ENCODE measurements at regions not wholly inside any gene's neighbourhood (a gene's known extent, or its start where the extent isn't known, plus 50 kb on each side); places are given as distances from the start of the nearest gene placed in this dataset.

DNA sequence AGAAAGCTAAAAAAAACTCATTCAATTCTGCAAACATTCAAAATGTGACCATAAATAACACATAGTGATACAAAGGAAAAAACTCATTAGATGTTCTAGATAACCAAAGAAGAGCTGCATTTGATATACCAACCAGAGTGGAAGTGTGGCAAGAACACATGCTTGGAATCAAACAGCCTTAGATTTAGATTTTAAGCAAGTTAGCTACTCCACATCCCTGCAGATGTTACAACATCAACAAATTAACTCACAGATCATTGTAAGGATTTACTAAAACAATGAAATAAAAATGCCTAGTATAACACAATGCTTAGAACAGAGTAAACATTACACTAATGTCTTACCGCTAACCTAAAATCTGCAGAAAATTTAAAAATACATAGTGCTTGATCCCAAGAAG is 114.0 kb upstream of the AKIP1 start:
- TF ChIP-seq, protein P1, sequence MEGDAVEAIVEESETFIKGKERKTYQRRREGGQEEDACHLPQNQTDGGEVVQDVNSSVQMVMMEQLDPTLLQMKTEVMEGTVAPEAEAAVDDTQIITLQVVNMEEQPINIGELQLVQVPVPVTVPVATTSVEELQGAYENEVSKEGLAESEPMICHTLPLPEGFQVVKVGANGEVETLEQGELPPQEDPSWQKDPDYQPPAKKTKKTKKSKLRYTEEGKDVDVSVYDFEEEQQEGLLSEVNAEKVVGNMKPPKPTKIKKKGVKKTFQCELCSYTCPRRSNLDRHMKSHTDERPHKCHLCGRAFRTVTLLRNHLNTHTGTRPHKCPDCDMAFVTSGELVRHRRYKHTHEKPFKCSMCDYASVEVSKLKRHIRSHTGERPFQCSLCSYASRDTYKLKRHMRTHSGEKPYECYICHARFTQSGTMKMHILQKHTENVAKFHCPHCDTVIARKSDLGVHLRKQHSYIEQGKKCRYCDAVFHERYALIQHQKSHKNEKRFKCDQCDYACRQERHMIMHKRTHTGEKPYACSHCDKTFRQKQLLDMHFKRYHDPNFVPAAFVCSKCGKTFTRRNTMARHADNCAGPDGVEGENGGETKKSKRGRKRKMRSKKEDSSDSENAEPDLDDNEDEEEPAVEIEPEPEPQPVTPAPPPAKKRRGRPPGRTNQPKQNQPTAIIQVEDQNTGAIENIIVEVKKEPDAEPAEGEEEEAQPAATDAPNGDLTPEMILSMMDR (IDR thresholded peaks at IDR 0.05; ENCODE audit: extremely low read depth, missing control alignments): no peak
- no peak for DNase-seq (ENCODE audit: low spot score)

DNA sequence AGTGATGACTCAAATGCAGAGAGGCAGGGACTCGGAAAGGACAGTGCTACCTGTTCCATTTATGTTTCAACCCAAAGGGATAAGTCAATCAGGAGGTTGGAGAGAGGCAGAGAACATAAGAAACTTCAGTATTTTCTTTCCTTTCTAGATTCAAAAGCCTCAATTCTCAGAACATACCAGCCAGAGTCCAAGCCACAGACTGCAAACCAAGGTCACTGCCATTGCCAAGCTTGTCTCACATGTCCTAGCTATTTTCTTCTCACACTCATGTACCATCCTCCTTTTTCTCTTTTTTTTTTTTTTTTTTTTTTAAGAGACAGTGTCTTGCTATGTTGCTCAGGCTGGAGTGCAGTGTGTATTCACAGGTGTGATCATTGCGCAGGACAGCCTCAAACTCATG is 111.7 kb upstream of the AKIP1 start:
- DNase-seq (ENCODE audit: low spot score): no peak
- TF ChIP-seq, protein P1 (IDR thresholded peaks at IDR 0.05; ENCODE audit: extremely low read depth, missing control alignments): no peak

DNA sequence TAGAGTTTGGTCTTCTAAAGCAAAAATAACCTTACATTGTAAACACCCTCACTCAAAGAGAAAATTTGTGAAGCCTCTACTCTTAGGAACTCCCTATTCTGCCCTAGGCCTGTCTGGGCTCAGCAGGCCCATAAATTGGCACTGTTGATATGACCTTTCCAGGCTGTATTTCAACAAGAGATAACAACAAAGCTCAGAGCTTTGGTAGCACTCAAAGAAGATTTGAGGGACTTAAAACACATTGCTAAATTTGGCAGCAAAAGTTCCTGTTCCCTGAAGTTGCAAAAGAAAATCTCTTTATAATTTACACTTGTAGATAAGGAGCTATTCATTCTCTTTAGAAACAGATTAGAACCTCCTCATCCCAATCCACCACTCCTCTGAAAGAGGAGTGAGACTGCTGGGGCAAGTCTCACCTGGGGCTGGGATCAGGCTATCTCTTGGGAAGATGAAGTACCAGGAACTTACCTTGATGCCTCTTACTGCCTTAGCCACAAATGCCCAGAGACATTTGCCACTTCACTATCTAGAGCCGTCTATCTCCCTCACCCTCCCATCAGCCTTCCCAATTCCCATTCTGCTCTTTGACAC is 110.4 kb upstream of the AKIP1 start:
- DNase-seq (ENCODE audit: low spot score): no peak
- TF ChIP-seq, protein P1 (IDR thresholded peaks at IDR 0.05; ENCODE audit: extremely low read depth, missing control alignments): no peak

DNA sequence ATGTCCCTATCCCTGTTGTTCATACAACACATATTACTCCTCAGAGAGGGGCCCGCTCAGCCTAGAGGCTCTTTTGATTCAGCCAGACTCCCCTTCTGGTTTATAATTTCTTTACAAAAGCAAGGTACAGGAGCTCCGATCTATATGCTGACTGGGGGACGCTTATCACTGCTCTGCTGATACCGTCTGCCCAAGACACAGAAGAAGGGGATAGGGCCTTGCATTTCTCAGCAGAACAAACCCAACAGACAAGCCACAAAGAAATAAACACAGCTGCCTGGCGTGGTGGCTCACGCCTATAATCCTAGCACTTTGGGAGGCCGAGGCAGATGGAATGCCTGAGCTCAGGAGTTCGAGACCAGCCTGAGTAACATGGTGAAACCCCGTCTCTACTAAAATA is 109.9 kb upstream of the AKIP1 start:
- TF ChIP-seq, protein P1 (IDR thresholded peaks at IDR 0.05; ENCODE audit: extremely low read depth, missing control alignments): no peak
- no peak for DNase-seq (ENCODE audit: low spot score)

DNA sequence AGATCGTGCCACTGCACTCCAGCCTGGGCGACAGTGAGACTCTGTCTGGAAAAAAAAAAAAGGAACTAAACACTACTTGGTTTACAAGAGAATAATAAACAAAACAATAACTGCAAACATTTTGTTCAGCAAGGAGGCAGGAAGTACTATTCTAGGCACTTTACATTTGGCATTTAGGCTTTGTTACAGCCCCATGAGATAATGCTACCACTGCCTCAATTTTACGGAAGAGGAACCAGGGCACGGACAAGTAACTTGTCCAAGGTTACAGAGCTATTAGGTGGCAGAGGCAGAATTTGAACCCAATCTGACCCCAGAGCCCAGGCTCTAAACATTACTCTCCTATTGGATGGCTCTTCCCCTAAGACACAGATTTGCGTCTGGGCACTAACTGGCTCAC is 108.7 kb upstream of the AKIP1 start:
- no peak for DNase-seq (ENCODE audit: low spot score)
- TF ChIP-seq, protein P1 (IDR thresholded peaks at IDR 0.05; ENCODE audit: extremely low read depth, missing control alignments): no peak

DNA sequence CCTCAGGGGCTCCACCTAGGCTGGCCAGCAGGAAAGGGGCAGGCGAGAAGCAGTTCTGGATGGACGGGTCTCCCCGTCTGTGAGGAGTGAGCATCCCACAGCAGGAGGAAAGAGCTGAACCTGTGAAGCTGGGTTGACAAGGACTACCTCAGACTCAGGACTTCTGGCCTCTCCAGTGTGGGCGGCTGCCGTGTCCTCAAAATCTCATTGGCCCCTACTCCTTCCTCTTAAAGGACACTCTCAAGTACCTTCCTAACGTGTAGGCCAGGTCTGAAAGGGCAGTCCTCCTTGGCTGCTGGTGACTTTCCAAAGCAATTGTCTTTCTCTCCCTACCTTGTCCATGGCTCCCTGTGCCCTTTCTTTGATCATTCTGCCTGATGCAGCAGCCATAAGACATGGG is 107.0 kb upstream of the AKIP1 start:
- no peak for DNase-seq (ENCODE audit: low spot score)
- TF ChIP-seq, protein P1 (IDR thresholded peaks at IDR 0.05; ENCODE audit: extremely low read depth, missing control alignments): no peak

DNA sequence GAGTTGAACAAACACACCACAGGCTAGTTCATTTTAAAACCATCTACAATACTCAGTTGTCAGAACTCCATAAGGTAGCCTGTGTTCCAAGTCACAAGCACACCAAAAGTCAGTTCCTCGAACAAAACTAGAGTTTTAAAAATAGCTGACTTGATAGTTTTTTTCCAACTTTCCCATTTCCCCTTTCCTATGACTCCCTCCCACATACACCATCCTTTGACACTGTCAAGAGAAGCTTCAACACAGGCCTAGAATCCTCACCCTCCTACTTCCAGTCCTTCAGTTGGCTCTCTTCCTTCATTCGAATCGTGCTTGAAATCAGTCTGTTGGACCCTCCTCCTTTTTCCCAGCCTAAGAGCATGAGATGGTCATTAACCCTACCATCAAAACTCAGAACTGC is 105.7 kb upstream of the AKIP1 start:
- no peak for DNase-seq (ENCODE audit: low spot score)

More for the DNA sequence above, 105.7 kb upstream of the AKIP1 start:
- TF ChIP-seq, protein P1 (IDR thresholded peaks at IDR 0.05; ENCODE audit: extremely low read depth, missing control alignments): no peak
